ENCODE measurements at regions not wholly inside any gene's neighbourhood (a gene's known extent, or its start where the extent isn't known, plus 50 kb on each side); places are given as distances from the start of the nearest gene placed in this dataset.
A peak's percentile ranks its signal among the peaks of the same experiment; 100 is the strongest.

GRCh38 chr17:6323626-6324356, 111.1 kb downstream of the AIPL1 start:
- peak in 1 of 2 experiments; percentile 28 for DNase-seq

- no peak for DNase-seq
Observed at GRCh38 chr17:6322316-6322715, 112.6 kb downstream of the AIPL1 start.

GRCh38 chr17:6314311-6314710, 120.6 kb downstream of the AIPL1 start:
- no peak for DNase-seq

GRCh38 chr17:6313835-6314234, 121.1 kb downstream of the AIPL1 start:
- no peak for DNase-seq

- DNase-seq: no peak
Observed at GRCh38 chr17:6306820-6307219, 128.1 kb downstream of the AIPL1 start.

- no peak for DNase-seq
Observed at GRCh38 chr17:6305613-6306360, 129.1 kb downstream of the AIPL1 start.

- DNase-seq: no peak
Observed at GRCh38 chr17:6304894-6305612, 129.9 kb downstream of the AIPL1 start.

- DNase-seq: no peak
Observed at GRCh38 chr17:6303664-6304063, 131.3 kb downstream of the AIPL1 start.

- DNase-seq: no peak
Observed at GRCh38 chr17:6299275-6299674, 135.6 kb downstream of the AIPL1 start.

- DNase-seq: no peak
Observed at GRCh38 chr17:6297960-6298359, 137.0 kb downstream of the AIPL1 start.

- no peak for DNase-seq
Observed at GRCh38 chr17:6297119-6297518, 137.8 kb downstream of the AIPL1 start.

- DNase-seq: no peak
Observed at GRCh38 chr17:6290488-6291196, 144.3 kb downstream of the AIPL1 start.

GRCh38 chr17:6286233-6286632, 148.7 kb downstream of the AIPL1 start:
- DNase-seq: no peak

- no peak for DNase-seq
Observed at GRCh38 chr17:6285486-6285885, 149.4 kb downstream of the AIPL1 start.

GRCh38 chr17:6279659-6280058, 155.3 kb downstream of the AIPL1 start:
- peak in 1 of 2 experiments; percentile 51 for DNase-seq

GRCh38 chr17:6278376-6278775, 156.5 kb downstream of the AIPL1 start:
- DNase-seq: no peak

- no peak for DNase-seq
Observed at GRCh38 chr17:6276711-6277110, 158.2 kb downstream of the AIPL1 start.

GRCh38 chr17:6274310-6274709, 160.6 kb downstream of the AIPL1 start:
- DNase-seq: no peak

- no peak for DNase-seq
Observed at GRCh38 chr17:6269478-6269877, 165.4 kb downstream of the AIPL1 start.

GRCh38 chr17:6261466-6261865, 173.5 kb downstream of the AIPL1 start:
- DNase-seq: no peak

GRCh38 chr17:6259899-6260298, 175.0 kb downstream of the AIPL1 start:
- no peak for DNase-seq

GRCh38 chr17:6257336-6257735, 177.6 kb downstream of the AIPL1 start:
- no peak for DNase-seq

GRCh38 chr17:6255322-6255721, 179.6 kb downstream of the AIPL1 start:
- no peak for DNase-seq

Measured in NCI-H187 (cell line).